ENCODE measurements at regions not wholly inside any gene's neighbourhood (a gene's known extent, or its start where the extent isn't known, plus 50 kb on each side); places are given as distances from the start of the nearest gene placed in this dataset.

DNA sequence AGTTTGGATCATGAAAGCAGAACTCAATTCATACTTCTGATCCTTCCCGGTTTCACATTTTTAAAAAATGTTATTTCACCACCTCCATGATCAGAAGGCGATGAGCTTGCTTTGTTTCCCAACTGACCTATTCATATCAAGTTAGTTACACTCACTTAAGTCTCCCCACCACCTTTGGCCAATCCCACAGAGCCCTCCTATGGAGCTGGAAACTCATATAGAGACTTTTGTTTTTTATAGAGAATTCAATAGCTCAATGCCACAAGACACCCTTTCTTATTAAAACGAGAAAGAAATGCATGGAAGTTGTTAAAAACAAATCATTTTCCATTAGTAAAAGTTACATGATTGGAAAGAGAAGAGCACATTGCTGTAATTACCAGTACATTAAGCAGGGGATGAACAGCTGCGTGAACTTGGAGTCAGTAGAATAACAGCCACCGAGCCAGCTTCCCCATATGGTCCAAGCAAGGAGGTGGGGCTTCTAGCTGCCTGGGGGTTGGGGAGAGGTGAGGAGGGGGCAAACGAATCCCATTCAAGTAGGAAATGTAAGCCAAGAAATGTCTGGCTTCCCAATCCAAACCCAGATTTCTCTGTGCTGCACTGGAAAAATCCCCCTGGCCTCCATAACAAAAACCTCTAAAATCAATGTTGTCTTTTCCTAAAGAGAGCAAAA is 614.5 kb downstream of the IRS1 start:
- TF ChIP-seq EZH2 (IDR thresholded peaks at IDR 0.05; ENCODE audit: insufficient read depth, poor library complexity, severe bottlenecking) (no peak), EZH2phosphoT487 (IDR thresholded peaks at IDR 0.05; ENCODE audit: insufficient read depth, low read depth) (no peak)

All from GM23248 (cell line).